ENCODE measurements at regions not wholly inside any gene's neighbourhood (a gene's known extent, or its start where the extent isn't known, plus 50 kb on each side); places are given as distances from the start of the nearest gene placed in this dataset.

DNA sequence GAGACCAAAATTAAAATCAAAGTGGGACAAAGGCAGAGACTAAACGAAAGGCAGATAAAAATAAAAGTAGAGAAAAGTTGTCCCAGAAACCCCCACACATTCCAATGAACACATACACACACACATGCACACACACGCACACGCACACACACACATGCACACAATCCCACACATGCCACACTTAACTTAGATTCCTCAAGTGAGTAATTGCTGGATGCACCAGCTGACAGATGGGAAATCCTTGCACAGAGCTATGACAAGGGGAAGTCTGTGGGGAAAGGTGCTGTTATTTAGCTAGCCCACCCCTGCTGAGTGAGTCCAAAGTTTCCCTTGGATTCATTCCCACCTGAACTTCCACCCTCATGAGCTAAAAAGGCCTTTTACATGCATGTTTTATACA is 233.9 kb downstream of the RAB28 start:
- TF ChIP-seq, protein P1, sequence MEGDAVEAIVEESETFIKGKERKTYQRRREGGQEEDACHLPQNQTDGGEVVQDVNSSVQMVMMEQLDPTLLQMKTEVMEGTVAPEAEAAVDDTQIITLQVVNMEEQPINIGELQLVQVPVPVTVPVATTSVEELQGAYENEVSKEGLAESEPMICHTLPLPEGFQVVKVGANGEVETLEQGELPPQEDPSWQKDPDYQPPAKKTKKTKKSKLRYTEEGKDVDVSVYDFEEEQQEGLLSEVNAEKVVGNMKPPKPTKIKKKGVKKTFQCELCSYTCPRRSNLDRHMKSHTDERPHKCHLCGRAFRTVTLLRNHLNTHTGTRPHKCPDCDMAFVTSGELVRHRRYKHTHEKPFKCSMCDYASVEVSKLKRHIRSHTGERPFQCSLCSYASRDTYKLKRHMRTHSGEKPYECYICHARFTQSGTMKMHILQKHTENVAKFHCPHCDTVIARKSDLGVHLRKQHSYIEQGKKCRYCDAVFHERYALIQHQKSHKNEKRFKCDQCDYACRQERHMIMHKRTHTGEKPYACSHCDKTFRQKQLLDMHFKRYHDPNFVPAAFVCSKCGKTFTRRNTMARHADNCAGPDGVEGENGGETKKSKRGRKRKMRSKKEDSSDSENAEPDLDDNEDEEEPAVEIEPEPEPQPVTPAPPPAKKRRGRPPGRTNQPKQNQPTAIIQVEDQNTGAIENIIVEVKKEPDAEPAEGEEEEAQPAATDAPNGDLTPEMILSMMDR (IDR thresholded peaks at IDR 0.05), result no peak
- TF ChIP-seq GABPA (IDR thresholded peaks at IDR 0.05; ENCODE audit: low read depth) (no peak), POLR2AphosphoS5 (IDR thresholded peaks at IDR 0.05; ENCODE audit: low read depth, low read length) (no peak), CHD2 (IDR thresholded peaks at IDR 0.05; ENCODE audit: low read length, partially characterized antibody) (no peak), EP300 (IDR thresholded peaks at IDR 0.05; ENCODE audit: borderline replicate concordance in 1 of 2, low read depth in 1 of 2, low read length in 1 of 2) (no peak)
- TF ChIP-seq, protein P2, sequence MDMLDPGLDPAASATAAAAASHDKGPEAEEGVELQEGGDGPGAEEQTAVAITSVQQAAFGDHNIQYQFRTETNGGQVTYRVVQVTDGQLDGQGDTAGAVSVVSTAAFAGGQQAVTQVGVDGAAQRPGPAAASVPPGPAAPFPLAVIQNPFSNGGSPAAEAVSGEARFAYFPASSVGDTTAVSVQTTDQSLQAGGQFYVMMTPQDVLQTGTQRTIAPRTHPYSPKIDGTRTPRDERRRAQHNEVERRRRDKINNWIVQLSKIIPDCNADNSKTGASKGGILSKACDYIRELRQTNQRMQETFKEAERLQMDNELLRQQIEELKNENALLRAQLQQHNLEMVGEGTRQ (IDR thresholded peaks at IDR 0.05; ENCODE audit: borderline replicate concordance, low read depth, low read length), result no peak
- TF ChIP-seq, protein P3, sequence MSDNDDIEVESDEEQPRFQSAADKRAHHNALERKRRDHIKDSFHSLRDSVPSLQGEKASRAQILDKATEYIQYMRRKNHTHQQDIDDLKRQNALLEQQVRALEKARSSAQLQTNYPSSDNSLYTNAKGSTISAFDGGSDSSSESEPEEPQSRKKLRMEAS (IDR thresholded peaks at IDR 0.05; ENCODE audit: low read depth), result no peak
- TF ChIP-seq, protein P4, sequence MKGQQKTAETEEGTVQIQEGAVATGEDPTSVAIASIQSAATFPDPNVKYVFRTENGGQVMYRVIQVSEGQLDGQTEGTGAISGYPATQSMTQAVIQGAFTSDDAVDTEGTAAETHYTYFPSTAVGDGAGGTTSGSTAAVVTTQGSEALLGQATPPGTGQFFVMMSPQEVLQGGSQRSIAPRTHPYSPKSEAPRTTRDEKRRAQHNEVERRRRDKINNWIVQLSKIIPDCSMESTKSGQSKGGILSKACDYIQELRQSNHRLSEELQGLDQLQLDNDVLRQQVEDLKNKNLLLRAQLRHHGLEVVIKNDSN (IDR thresholded peaks at IDR 0.05; ENCODE audit: borderline replicate concordance, low read depth), result no peak
